22Rv1 (cell line): ENCODE measurements at regions not wholly inside any gene's neighbourhood (a gene's known extent, or its start where the extent isn't known, plus 50 kb on each side); places are given as distances from the start of the nearest gene placed in this dataset.

Experiments used
- H3K27ac ChIP-seq: fragments of 450-650 bp; 2 replicates; pipeline ENCODE4 v1.5.1; 2017
- ZFX ChIP-seq: fragments of 450-650 bp; IDR thresholded peaks from 2 replicates; pipeline ENCODE4 v1.6.1; 2017; ENCODE audit warnings: antibody characterized with exemption, borderline replicate concordance
- TF ChIP-seq, protein P1 (sequence below): fragments of 450-650 bp; IDR thresholded peaks from 2 replicates; pipeline ENCODE4 v1.5.1; 2017; ENCODE audit warnings: mild to moderate bottlenecking

DNA sequence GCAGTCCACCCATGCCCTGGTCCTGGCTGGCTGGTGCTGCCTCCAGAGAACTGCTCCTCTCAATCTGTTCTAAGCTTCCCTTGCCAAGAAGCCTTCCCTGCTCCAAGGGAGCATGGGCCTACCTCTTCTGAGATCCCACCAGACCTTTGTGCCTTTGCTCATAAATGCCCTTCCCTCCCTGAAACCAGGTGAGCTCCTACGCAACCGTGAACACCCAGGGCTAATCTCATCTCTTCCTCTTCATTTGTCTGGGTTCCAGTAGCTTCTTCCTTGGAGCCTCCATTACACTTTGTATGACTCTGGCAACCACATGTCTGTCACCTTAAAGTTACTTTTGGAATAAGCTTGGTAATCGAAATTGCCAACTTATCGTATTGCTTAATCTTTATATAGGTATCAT is 270.6 kb downstream of the PBX3 start:
- TF ChIP-seq, protein P1, sequence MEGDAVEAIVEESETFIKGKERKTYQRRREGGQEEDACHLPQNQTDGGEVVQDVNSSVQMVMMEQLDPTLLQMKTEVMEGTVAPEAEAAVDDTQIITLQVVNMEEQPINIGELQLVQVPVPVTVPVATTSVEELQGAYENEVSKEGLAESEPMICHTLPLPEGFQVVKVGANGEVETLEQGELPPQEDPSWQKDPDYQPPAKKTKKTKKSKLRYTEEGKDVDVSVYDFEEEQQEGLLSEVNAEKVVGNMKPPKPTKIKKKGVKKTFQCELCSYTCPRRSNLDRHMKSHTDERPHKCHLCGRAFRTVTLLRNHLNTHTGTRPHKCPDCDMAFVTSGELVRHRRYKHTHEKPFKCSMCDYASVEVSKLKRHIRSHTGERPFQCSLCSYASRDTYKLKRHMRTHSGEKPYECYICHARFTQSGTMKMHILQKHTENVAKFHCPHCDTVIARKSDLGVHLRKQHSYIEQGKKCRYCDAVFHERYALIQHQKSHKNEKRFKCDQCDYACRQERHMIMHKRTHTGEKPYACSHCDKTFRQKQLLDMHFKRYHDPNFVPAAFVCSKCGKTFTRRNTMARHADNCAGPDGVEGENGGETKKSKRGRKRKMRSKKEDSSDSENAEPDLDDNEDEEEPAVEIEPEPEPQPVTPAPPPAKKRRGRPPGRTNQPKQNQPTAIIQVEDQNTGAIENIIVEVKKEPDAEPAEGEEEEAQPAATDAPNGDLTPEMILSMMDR, result no peak
- no peak for TF ChIP-seq ZFX
- no peak overlapping the region for H3K27ac ChIP-seq

- TF ChIP-seq, protein P1, result no peak
- TF ChIP-seq ZFX, result no peak
- no peak overlapping the region for H3K27ac ChIP-seq
Observed at GRCh38 chr9:126020836-126021235, 273.7 kb downstream of the PBX3 start.

- no peak overlapping the region for H3K27ac ChIP-seq
- TF ChIP-seq ZFX, result no peak
Observed at GRCh38 chr9:126023962-126024361, 276.8 kb downstream of the PBX3 start.

GRCh38 chr9:126024581-126025230 is 277.5 kb downstream of the PBX3 start:
- TF ChIP-seq, protein P1, result no peak
- no peak for TF ChIP-seq ZFX
- H3K27ac ChIP-seq, result no peak overlapping the region

GRCh38 chr9:126025991-126026390 is 278.8 kb downstream of the PBX3 start:
- no peak for TF ChIP-seq ZFX
- TF ChIP-seq, protein P1, result no peak
- no peak overlapping the region for H3K27ac ChIP-seq

DNA sequence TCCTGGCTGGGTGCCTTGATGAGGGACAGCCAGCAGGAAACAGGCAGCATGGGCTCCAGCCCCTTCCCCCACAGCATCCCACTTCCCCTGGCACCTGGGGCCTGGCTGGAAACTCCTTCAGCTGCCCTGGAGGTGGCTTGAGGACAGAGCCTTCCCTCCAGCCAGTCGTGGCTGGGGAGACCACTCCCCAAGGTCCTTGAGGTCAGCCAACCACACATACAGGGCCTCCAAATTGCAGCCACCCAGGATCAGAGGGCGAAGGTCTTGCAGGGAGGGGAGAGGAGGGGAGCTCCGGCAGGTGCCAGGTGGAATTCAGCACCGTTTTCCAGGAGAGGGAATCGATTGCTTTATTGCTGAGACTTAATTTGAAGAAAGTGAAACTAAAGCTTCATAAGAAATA is 280.4 kb downstream of the PBX3 start:
- H3K27ac ChIP-seq, result no peak overlapping the region
- TF ChIP-seq ZFX, result no peak
- TF ChIP-seq, protein P1, result no peak

- TF ChIP-seq ZFX, result no peak
- TF ChIP-seq, protein P1, result no peak
- H3K27ac ChIP-seq, result no peak overlapping the region
Observed at GRCh38 chr9:126028746-126029145, 281.6 kb downstream of the PBX3 start.

DNA sequence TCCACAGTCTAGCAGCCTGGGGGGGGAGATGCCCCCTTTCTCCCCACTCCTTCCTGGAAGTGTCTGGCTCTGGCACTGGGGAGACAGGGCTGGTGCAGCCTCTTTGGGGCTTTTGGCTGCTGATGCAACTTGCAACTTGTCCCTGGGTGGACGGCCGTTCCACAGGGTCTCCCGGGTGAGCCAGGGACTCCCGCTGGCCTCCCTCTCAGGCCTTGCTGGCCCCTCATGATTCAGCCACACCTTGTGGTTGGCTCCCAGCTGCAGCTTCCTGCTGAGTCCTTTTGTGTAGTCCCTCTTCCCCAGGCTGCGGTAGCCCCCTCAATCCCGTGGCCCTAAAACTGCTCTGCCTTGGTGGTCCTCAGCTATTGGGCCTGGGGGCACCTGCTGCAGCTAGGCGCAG is 283.5 kb downstream of the PBX3 start:
- TF ChIP-seq, protein P1, result no peak
- TF ChIP-seq ZFX, result no peak
- no peak overlapping the region for H3K27ac ChIP-seq
